GM12878 (cell line): ENCODE measurements at regions not wholly inside any gene's neighbourhood (a gene's known extent, or its start where the extent isn't known, plus 50 kb on each side); places are given as distances from the start of the nearest gene placed in this dataset.

Experiments
- ATAC-seq: fragments of 200-7000 bp; cut with Tn5 transposase; 3 replicates; pipeline ENCODE4 v1.9.1; 2020; ENCODE audit warnings: mild to moderate bottlenecking, moderate library complexity
- BruUV-seq: library from RNA; stranded (reverse); fragments of 400-500 nt; replicated peaks from 2 replicates; lab custom pipeline; 2021; lab: Mats Ljungman, UMichigan
- CTCF ChIA-PET: fragments of 300-600 bp; sonication (Branson Sonifier 250); formaldehyde crosslinking; extraction: SDS; loops from one replicate; lab custom pipeline; 2021; ENCODE audit warnings: inconsistent platforms; lab: Yijun Ruan, JAX
- POLR2A ChIA-PET: fragments of 350-600 bp; formaldehyde crosslinking; extraction: SDS; loops from one replicate; lab custom pipeline; 2021; ENCODE audit warnings: inconsistent platforms; lab: Charles Lee
- RAD21 ChIA-PET: fragments of 300-600 bp; sonication (Branson Sonifier 250); formaldehyde crosslinking; loops from one replicate; lab custom pipeline; 2023; ENCODE audit warnings: antibody characterized with exemption; ENCODE audit not compliant: unreplicated experiment; lab: Charles Lee
- SMC1A ChIA-PET: fragments of 300-600 bp; sonication (Branson Sonifier 250); formaldehyde crosslinking; loops from one replicate; lab custom pipeline; 2023; ENCODE audit not compliant: unreplicated experiment, uncharacterized antibody; lab: Charles Lee
- DNase-seq: peaks from one replicate; pipeline ENCODE4 v3.0.0-alpha.2; 2011; ENCODE audit warnings: low read depth, low spot score
- FAIRE-seq: peaks from 3 replicates; lab custom pipeline; 2011; peaks lifted over from hg19 to GRCh38; lab: Jason Lieb, UNC
- H2AFZ ChIP-seq: 2 replicates; pipeline ENCODE4 v1.6.0; 2011; ENCODE audit warnings: low read depth, low read length, control low read depth; ENCODE audit not compliant: control insufficient read depth
- H3K27ac ChIP-seq: 2 replicates; pipeline ENCODE4 v1.5.1; 2011; ENCODE audit warnings: control low read depth; ENCODE audit not compliant: control insufficient read depth, insufficient read depth
- H3K27me3 ChIP-seq, 2 experiments: replicated peaks in 1 of 2; 2 replicates each; pipeline versions ENCODE4 v1.6.0 to v1.6.1; 2011; ENCODE audit warnings: low read length in 1 of 2; ENCODE audit not compliant: control insufficient read depth in 2 of 2, insufficient read depth in 2 of 2
- H3K36me3 ChIP-seq, 2 experiments: 2 replicates each; pipeline ENCODE4 v1.5.1; 2011; ENCODE audit warnings: low read length in 1 of 2; ENCODE audit not compliant: control insufficient read depth in 2 of 2, insufficient read depth in 2 of 2
- H3K4me1 ChIP-seq: 2 replicates; pipeline ENCODE4 v1.6.1; 2011; ENCODE audit warnings: mild to moderate bottlenecking, low read length, moderate library complexity, mixed read lengths; ENCODE audit not compliant: control insufficient read depth, insufficient read depth
- H3K4me2 ChIP-seq: 2 replicates; pipeline ENCODE4 v1.6.0; 2011; ENCODE audit warnings: control low read depth; ENCODE audit not compliant: control insufficient read depth, insufficient read depth
- H3K4me3 ChIP-seq: fragments of 200-600 bp; sonication (generic); 2 replicates; pipeline ENCODE4 v1.5.1; 2016
- H3K79me2 ChIP-seq: 2 replicates; pipeline ENCODE4 v1.6.0; 2011; ENCODE audit warnings: low read length; ENCODE audit not compliant: control insufficient read depth, insufficient read depth
- H3K9ac ChIP-seq: 2 replicates; pipeline ENCODE4 v1.8.0; 2011; ENCODE audit warnings: low read length, control low read depth, mixed read lengths; ENCODE audit not compliant: control insufficient read depth, insufficient read depth
- H3K9me3 ChIP-seq: replicated peaks from 3 replicates; pipeline ENCODE4 v1.5.1; 2011; ENCODE audit warnings: mild to moderate bottlenecking, low read length; ENCODE audit not compliant: control insufficient read depth, insufficient read depth
- H4K20me1 ChIP-seq: 2 replicates; pipeline ENCODE4 v1.6.0; 2011; ENCODE audit not compliant: control insufficient read depth, insufficient read depth
- BRCA1 ChIP-seq: IDR thresholded peaks from 2 replicates; pipeline ENCODE4 v1.6.1; 2011; ENCODE audit warnings: low read depth, low read length, improper control_type of control experiment
- JUND ChIP-seq: IDR thresholded peaks from 2 replicates; pipeline ENCODE4 v1.6.1; 2012; ENCODE audit warnings: low read depth, mild to moderate bottlenecking, low read length, improper control_type of control experiment, moderate library complexity
- MLLT1 ChIP-seq: fragments of 450-650 bp; IDR thresholded peaks from 2 replicates; pipeline ENCODE4 v1.6.1; 2016; ENCODE audit warnings: mild to moderate bottlenecking
- RBBP5 ChIP-seq: fragments of 200-600 bp; sonication (generic); conservative IDR thresholded peaks from 2 replicates; pipeline ENCODE4 v1.6.1; 2016
- RELA ChIP-seq: fragments of 450-650 bp; IDR thresholded peaks from 2 replicates; pipeline ENCODE4 v1.8.0; 2014; ENCODE audit warnings: borderline replicate concordance; ENCODE audit not compliant: partially characterized antibody
- SPI1 ChIP-seq: IDR thresholded peaks from 2 replicates; pipeline ENCODE4 v1.6.1; 2011; ENCODE audit warnings: low read depth, mild to moderate bottlenecking, low read length, moderate library complexity, borderline replicate concordance; ENCODE audit not compliant: insufficient read depth
- STAT3 ChIP-seq: IDR thresholded peaks from 2 replicates; pipeline ENCODE4 v1.6.1; 2011; ENCODE audit warnings: low read depth, low read length, improper control_type of control experiment
- SUZ12 ChIP-seq: fragments of 200-600 bp; sonication (generic); IDR thresholded peaks from one replicate; pipeline ENCODE4 v1.6.1; 2018; ENCODE audit warnings: antibody characterized with exemption, mild to moderate bottlenecking; ENCODE audit not compliant: unreplicated experiment
- WRNIP1 ChIP-seq: IDR thresholded peaks from 2 replicates; pipeline ENCODE4 v1.6.1; 2011; ENCODE audit warnings: low read depth, low read length, improper control_type of control experiment, borderline replicate concordance
- ZNF207 ChIP-seq: fragments of 450-650 bp; IDR thresholded peaks from 2 replicates; pipeline ENCODE4 v1.6.1; 2014; ENCODE audit warnings: antibody characterized with exemption, mild to moderate bottlenecking, borderline replicate concordance
- ZNF622 ChIP-seq: fragments of 450-650 bp; IDR thresholded peaks from 2 replicates; pipeline ENCODE4 v1.6.1; 2017; ENCODE audit warnings: mild to moderate bottlenecking, inconsistent platforms
- WGBS: methylation state at CpG from one replicate; pipeline ENCODE4 v1.1.6; 2016; ENCODE audit warnings: low lambda C conversion rate; ENCODE audit not compliant: insufficient replicate concordance, insufficient coverage; ENCODE audit errors: missing lambda C conversion rate; 5-methylcytosine and 5-hydroxymethylcytosine counted together
- in situ Hi-C: fragments of 300-500 bp; cut with MboI; formaldehyde crosslinking; loops from 9 replicates; pipeline ENCODE4 v1.14.3; 2018; ENCODE audit warnings: mixed read lengths
- intact Hi-C: fragments of 100-400 bp; cut with micrococcal nuclease; formaldehyde crosslinking; loops from one replicate; pipeline ENCODE4 v1.14.2; 2022; ENCODE audit not compliant: unreplicated experiment
- TF ChIP-seq, protein P1 (sequence below): IDR thresholded peaks from 2 replicates; pipeline ENCODE4 v1.6.1; 2011; ENCODE audit warnings: borderline replicate concordance, low read depth, mild to moderate bottlenecking, moderate library complexity, low read length; ENCODE audit not compliant: insufficient read depth, poor library complexity, severe bottlenecking
- TF ChIP-seq, protein P2 (sequence below): fragments of 450-650 bp; conservative IDR thresholded peaks from 2 replicates; pipeline ENCODE4 v1.6.1; 2017; ENCODE audit warnings: mild to moderate bottlenecking, moderate library complexity
- TF ChIP-seq, protein P3 (sequence below): IDR thresholded peaks from 2 replicates; pipeline ENCODE4 v1.6.1; 2011; ENCODE audit warnings: mild to moderate bottlenecking, low read depth, low read length, moderate library complexity; ENCODE audit not compliant: insufficient replicate concordance

- FAIRE-seq (no peak), ATAC-seq (no peak), DNase-seq (no peak)
- ChIA-PET CTCF (no interaction called here), RAD21 (no interaction called here), POLR2A (no interaction called here), SMC1A (interaction anchor here (0.9 kb wide), 1 partner anchor 48 kb away, joined by 4 read pairs; no protein-coding TSS in a partner anchor)
- Histone ChIP-seq H3K9ac (no peak overlapping the region), H3K27ac (no peak overlapping the region), H3K4me1 (no peaks in the 10 kb centered on the region), H4K20me1 (no peaks in the 10 kb centered on the region), H3K4me2 (no peak overlapping the region), H3K79me2 (no peaks in the 10 kb centered on the region), H3K4me3 (no peak overlapping the region), H3K36me3 (no peaks in the 10 kb centered on the region), H3K9me3 (no peaks in the 10 kb centered on the region), H3K27me3 (no peaks in the 10 kb centered on the region), H2AFZ (no peak overlapping the region)
- 47% methylated on average over 3 of the region's 3 CpGs for WGBS
- intact Hi-C loops (no loop called here), in situ Hi-C loops (no loop called here)
- TF ChIP-seq SPI1 (no peak), SUZ12 (no peak), ZNF622 (no peak), JUND (no peak), MLLT1 (no peak), STAT3 (no peak), WRNIP1 (no peak), RELA (no peak), ZNF207 (no peak), BRCA1 (no peak), RBBP5 (no peak)
- TF ChIP-seq, protein P1, sequence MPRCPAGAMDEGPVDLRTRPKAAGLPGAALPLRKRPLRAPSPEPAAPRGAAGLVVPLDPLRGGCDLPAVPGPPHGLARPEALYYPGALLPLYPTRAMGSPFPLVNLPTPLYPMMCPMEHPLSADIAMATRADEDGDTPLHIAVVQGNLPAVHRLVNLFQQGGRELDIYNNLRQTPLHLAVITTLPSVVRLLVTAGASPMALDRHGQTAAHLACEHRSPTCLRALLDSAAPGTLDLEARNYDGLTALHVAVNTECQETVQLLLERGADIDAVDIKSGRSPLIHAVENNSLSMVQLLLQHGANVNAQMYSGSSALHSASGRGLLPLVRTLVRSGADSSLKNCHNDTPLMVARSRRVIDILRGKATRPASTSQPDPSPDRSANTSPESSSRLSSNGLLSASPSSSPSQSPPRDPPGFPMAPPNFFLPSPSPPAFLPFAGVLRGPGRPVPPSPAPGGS = no peak
- TF ChIP-seq, protein P2, sequence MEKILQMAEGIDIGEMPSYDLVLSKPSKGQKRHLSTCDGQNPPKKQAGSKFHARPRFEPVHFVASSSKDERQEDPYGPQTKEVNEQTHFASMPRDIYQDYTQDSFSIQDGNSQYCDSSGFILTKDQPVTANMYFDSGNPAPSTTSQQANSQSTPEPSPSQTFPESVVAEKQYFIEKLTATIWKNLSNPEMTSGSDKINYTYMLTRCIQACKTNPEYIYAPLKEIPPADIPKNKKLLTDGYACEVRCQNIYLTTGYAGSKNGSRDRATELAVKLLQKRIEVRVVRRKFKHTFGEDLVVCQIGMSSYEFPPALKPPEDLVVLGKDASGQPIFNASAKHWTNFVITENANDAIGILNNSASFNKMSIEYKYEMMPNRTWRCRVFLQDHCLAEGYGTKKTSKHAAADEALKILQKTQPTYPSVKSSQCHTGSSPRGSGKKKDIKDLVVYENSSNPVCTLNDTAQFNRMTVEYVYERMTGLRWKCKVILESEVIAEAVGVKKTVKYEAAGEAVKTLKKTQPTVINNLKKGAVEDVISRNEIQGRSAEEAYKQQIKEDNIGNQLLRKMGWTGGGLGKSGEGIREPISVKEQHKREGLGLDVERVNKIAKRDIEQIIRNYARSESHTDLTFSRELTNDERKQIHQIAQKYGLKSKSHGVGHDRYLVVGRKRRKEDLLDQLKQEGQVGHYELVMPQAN = no peak
- TF ChIP-seq, protein P3, sequence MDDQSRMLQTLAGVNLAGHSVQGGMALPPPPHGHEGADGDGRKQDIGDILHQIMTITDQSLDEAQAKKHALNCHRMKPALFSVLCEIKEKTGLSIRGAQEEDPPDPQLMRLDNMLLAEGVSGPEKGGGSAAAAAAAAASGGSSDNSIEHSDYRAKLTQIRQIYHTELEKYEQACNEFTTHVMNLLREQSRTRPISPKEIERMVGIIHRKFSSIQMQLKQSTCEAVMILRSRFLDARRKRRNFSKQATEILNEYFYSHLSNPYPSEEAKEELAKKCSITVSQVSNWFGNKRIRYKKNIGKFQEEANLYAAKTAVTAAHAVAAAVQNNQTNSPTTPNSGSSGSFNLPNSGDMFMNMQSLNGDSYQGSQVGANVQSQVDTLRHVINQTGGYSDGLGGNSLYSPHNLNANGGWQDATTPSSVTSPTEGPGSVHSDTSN = no peak
- no TSS peak for BruUV-seq
Observed at GRCh38 chr12:70031046-70031445, 206.0 kb downstream of the MYRFL start.
